Glutamatergic neuron (in vitro differentiated cells): ENCODE measurements at regions not wholly inside any gene's neighbourhood (a gene's known extent, or its start where the extent isn't known, plus 50 kb on each side); places are given as distances from the start of the nearest gene placed in this dataset.
"Not testable (repeated sequence)": the region's sequence is repeated elsewhere in the genome, so short reads cannot be mapped to it uniquely, and the experiment has no call there.

Experiments
- DNase-seq: peaks from one replicate; pipeline ENCODE4 v3.0.0; 2022
- H3K27ac Mint-ChIP-seq: one replicate; pipeline ENCODE4 v1.8.0; 2020; ENCODE audit warnings: mild to moderate bottlenecking, mixed read lengths, inconsistent platforms; ENCODE audit not compliant: unreplicated experiment
- H3K27me3 Mint-ChIP-seq: one replicate; pipeline ENCODE4 v1.8.0; 2020; ENCODE audit warnings: mild to moderate bottlenecking, moderate library complexity, mixed read lengths, inconsistent platforms; ENCODE audit not compliant: unreplicated experiment
- H3K36me3 Mint-ChIP-seq: one replicate; pipeline ENCODE4 v1.8.0; 2020; ENCODE audit warnings: mild to moderate bottlenecking, mixed read lengths, inconsistent platforms; ENCODE audit not compliant: unreplicated experiment
- H3K4me1 Mint-ChIP-seq: one replicate; pipeline ENCODE4 v1.8.0; 2020; ENCODE audit warnings: mild to moderate bottlenecking, low read depth, mixed read lengths, inconsistent platforms; ENCODE audit not compliant: unreplicated experiment
- H3K4me3 Mint-ChIP-seq: one replicate; pipeline ENCODE4 v1.8.0; 2020; ENCODE audit warnings: mild to moderate bottlenecking, mixed read lengths, inconsistent platforms; ENCODE audit not compliant: unreplicated experiment
- H3K9me3 Mint-ChIP-seq: one replicate; pipeline ENCODE4 v1.8.0; 2020; ENCODE audit warnings: mild to moderate bottlenecking, moderate library complexity, mixed read lengths, inconsistent platforms; ENCODE audit not compliant: unreplicated experiment
- TF ChIP-seq, protein P1 (sequence below): fragments of 200-600 bp; sonication (generic); IDR thresholded peaks from one replicate; pipeline ENCODE4 v1.5.0; 2021; ENCODE audit not compliant: partially characterized antibody, unreplicated experiment

DNA sequence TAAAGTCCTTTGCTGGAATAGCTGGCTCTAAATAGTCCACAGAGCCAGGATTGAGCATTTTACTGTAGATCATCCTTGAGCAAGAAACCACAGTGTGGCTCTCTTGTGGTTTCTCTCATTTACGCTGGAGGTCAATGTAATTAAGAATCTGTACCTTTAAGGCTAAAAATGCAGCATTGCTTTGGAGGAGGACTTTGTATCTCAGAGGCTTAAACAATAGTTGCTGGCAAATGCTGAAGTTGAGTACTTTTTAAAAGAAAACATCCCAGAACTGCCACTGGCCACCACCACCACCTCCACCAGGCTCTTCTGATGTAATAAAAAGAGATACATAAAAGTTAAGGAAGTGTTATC, 177.3 kb upstream of the ADAMTSL1 start:
- no peak overlapping the region for H3K27ac Mint-ChIP-seq
- H3K4me3 Mint-ChIP-seq: no peak overlapping the region
- TF ChIP-seq, protein P1, sequence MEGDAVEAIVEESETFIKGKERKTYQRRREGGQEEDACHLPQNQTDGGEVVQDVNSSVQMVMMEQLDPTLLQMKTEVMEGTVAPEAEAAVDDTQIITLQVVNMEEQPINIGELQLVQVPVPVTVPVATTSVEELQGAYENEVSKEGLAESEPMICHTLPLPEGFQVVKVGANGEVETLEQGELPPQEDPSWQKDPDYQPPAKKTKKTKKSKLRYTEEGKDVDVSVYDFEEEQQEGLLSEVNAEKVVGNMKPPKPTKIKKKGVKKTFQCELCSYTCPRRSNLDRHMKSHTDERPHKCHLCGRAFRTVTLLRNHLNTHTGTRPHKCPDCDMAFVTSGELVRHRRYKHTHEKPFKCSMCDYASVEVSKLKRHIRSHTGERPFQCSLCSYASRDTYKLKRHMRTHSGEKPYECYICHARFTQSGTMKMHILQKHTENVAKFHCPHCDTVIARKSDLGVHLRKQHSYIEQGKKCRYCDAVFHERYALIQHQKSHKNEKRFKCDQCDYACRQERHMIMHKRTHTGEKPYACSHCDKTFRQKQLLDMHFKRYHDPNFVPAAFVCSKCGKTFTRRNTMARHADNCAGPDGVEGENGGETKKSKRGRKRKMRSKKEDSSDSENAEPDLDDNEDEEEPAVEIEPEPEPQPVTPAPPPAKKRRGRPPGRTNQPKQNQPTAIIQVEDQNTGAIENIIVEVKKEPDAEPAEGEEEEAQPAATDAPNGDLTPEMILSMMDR: no peak
- no peak for DNase-seq
- H3K36me3 Mint-ChIP-seq: no peaks in the 10 kb centered on the region
- no peaks in the 10 kb centered on the region for H3K9me3 Mint-ChIP-seq
- no peaks in the 10 kb centered on the region for H3K4me1 Mint-ChIP-seq
- no peaks in the 10 kb centered on the region for H3K27me3 Mint-ChIP-seq

GRCh38 chr9:18297056-18297841, 176.7 kb upstream of the ADAMTSL1 start:
- Mint-ChIP-seq H3K27me3 (no peaks in the 10 kb centered on the region), H3K4me3 (no peak overlapping the region), H3K9me3 (no peaks in the 10 kb centered on the region), H3K4me1 (no peaks in the 10 kb centered on the region), H3K36me3 (no peaks in the 10 kb centered on the region), H3K27ac (no peak overlapping the region)
- TF ChIP-seq, protein P1: no peak
- DNase-seq: no peak

DNA sequence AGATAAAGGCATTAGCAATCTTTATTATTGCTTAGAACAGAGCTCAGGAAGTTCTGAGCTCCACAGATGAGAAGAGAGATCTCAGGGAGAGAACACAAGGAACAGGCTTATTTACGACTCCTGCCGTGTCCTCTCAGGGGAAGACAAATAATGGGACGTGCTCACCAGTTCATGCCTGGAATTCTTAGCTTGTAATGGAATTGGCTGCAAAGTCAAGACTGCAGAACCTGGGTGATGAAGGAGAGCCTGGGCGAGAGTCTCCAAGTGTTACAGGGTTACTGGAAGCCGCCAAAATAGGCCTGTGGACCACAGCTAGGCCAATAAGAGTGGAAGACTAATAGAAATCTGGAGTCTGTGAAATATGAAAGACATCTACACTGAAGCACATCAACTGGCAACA, 174.5 kb upstream of the ADAMTSL1 start:
- DNase-seq: no peak
- H3K4me3 Mint-ChIP-seq: no peak overlapping the region
- no peaks in the 10 kb centered on the region for H3K4me1 Mint-ChIP-seq
- TF ChIP-seq, protein P1: no peak
- no peaks in the 10 kb centered on the region for H3K27me3 Mint-ChIP-seq
- H3K27ac Mint-ChIP-seq: no peak overlapping the region
- H3K36me3 Mint-ChIP-seq: no peaks in the 10 kb centered on the region
- no peaks in the 10 kb centered on the region for H3K9me3 Mint-ChIP-seq

DNA sequence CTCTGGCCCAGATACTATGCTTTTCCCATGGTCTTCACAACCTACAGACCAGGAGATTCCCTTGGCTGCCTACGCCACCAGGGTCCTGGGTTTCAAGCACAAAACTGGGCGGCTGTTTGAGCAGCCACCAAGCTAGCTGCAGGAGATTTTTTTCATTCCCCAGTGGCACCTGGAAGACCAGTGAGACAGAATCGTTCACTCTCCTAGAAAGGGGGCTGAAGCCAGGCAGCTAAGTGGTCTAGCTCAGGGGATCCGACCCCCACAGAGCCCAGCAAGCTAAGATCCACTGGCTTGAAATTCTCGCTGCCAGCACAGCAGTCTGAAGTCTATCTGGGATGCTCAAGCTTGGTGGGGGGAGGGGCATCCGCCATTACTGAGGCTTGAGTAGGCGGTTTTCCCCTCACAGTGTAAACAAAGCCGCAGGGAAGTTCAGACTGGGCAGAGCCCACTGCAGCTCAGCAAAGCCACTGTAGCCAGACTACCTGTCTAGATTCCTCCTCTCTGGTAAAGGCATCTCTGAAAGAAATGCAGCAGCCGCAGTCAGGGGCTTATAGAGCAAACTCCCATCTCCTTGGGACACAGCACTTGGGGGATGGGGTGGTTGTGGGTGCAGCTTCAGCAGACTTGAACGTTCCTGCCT, 168.7 kb upstream of the ADAMTSL1 start:
- H3K4me3 Mint-ChIP-seq, H3K27ac Mint-ChIP-seq, DNase-seq, H3K27me3 Mint-ChIP-seq, H3K4me1 Mint-ChIP-seq, H3K9me3 Mint-ChIP-seq, H3K36me3 Mint-ChIP-seq: not testable (repeated sequence)

DNA sequence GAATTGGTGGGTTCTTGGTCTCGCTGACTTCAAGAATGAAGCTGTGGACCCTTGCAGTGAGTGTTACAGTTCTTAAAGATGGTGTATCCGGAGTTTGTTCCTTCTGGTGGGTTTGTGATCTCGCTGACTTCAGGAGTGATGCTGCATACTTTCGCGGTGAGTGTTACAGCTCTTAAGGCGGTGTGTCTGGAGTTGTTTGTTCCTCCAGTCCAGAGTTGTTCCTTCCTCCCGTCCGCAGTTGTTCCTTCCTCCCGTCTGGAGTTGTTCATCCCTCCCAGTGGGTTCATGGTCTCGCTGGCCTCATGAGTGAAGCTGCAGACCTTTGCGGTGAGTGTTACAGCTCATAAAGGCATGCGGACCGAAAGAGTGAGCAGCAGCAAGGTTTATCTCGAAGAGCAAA, 159.6 kb upstream of the ADAMTSL1 start:
- Mint-ChIP-seq H3K27ac (no peak overlapping the region), H3K9me3 (peaks cover 9% of the 10 kb centered on the region), H3K4me1 (no peaks in the 10 kb centered on the region), H3K36me3 (no peaks in the 10 kb centered on the region), H3K4me3 (no peak overlapping the region), H3K27me3 (peaks cover 2% of the 10 kb centered on the region)
- TF ChIP-seq, protein P1: no peak
- DNase-seq: no peak
